Mucosa of descending colon (tissue), 3 donors: ENCODE measurements at regions not wholly inside any gene's neighbourhood (a gene's known extent, or its start where the extent isn't known, plus 50 kb on each side); places are given as distances from the start of the nearest gene placed in this dataset.

ENCODE experiments used
- ATAC-seq: fragments of 200-7000 bp; cut with Tn5 transposase; one replicate; pipeline ENCODE4 v1.9.1; 2020; ENCODE audit warnings: mild to moderate bottlenecking, moderate library complexity
- DNase-seq, 3 donors: peaks; one replicate each; pipeline ENCODE4 v3.0.0-alpha.2; 2020
- H3K36me3 ChIP-seq: fragments of 200-600 bp; one replicate; pipeline ENCODE4 v1.8.0; 2021; ENCODE audit warnings: low read depth, mild to moderate bottlenecking
- H3K4me1 ChIP-seq: fragments of 200-600 bp; one replicate; pipeline ENCODE4 v1.8.0; 2021; ENCODE audit warnings: low read depth, mild to moderate bottlenecking
- H3K4me3 ChIP-seq: fragments of 200-600 bp; one replicate; pipeline ENCODE4 v1.8.0; 2021; ENCODE audit warnings: mild to moderate bottlenecking
- H3K9me3 ChIP-seq: fragments of 200-600 bp; one replicate; pipeline ENCODE4 v1.8.0; 2021; ENCODE audit warnings: mild to moderate bottlenecking
- CTCF ChIP-seq: fragments of 200-600 bp; IDR thresholded peaks from one replicate; pipeline ENCODE4 v1.8.0; 2022; ENCODE audit warnings: antibody characterized with exemption, mild to moderate bottlenecking
- intact Hi-C, 2 donors: fragments of 100-400 bp; cut with DNase I in 1 of 2; cut with micrococcal nuclease in 1 of 2; formaldehyde crosslinking; loops; one replicate each; pipeline versions ENCODE4 v1.11.0 to v1.11.1; 2022; cut with DNase I, micrococcal nuclease
- donor health status: DM: no; HTN: no; CAD: no; lungs with moderate emphysema.
- donor health status: DM: no; HTN: no; CAD: no.
- donor health status: DM: no; HTN: yes; CAD: no.

GRCh38 chr1:83573776-83574175 lies 425.2 kb downstream of the TTLL7 start:
- no peaks in the 10 kb centered on the region for H3K4me1 ChIP-seq
- H3K4me3 ChIP-seq = no peak overlapping the region
- TF ChIP-seq CTCF = no peak
- intact Hi-C loops = no loop called here
- DNase-seq (no peak), ATAC-seq (no peak)
- no peaks in the 10 kb centered on the region for H3K36me3 ChIP-seq
- no peaks in the 10 kb centered on the region for H3K9me3 ChIP-seq

- TF ChIP-seq CTCF = no peak
- Histone ChIP-seq H3K9me3 (no peaks in the 10 kb centered on the region), H3K4me3 (no peak overlapping the region), H3K4me1 (no peaks in the 10 kb centered on the region), H3K36me3 (no peaks in the 10 kb centered on the region)
- no peak for DNase-seq
- no peak for ATAC-seq
- intact Hi-C loops = no loop called here
Observed at GRCh38 chr1:83571536-83571935, 427.4 kb downstream of the TTLL7 start.

GRCh38 chr1:83561346-83561745 lies 437.6 kb downstream of the TTLL7 start:
- no peak for ATAC-seq
- DNase-seq = no peak
- intact Hi-C loops = no loop called here
- Histone ChIP-seq H3K36me3 (no peaks in the 10 kb centered on the region), H3K9me3 (no peaks in the 10 kb centered on the region), H3K4me1 (no peaks in the 10 kb centered on the region), H3K4me3 (no peak overlapping the region)
- TF ChIP-seq CTCF = no peak

- Histone ChIP-seq H3K36me3 (no peaks in the 10 kb centered on the region), H3K4me3 (no peak overlapping the region), H3K4me1 (no peaks in the 10 kb centered on the region), H3K9me3 (no peaks in the 10 kb centered on the region)
- intact Hi-C loops = no loop called here
- ATAC-seq (no peak), DNase-seq (no peak)
- TF ChIP-seq CTCF = no peak
Observed at GRCh38 chr1:83559129-83559840, 439.6 kb downstream of the TTLL7 start.

- Histone ChIP-seq H3K4me1 (no peaks in the 10 kb centered on the region), H3K9me3 (no peaks in the 10 kb centered on the region), H3K4me3 (no peak overlapping the region), H3K36me3 (no peaks in the 10 kb centered on the region)
- intact Hi-C loops = no loop called here
- DNase-seq (no peak), ATAC-seq (no peak)
- no peak for TF ChIP-seq CTCF
Observed at GRCh38 chr1:83555871-83556270, 443.1 kb downstream of the TTLL7 start.

GRCh38 chr1:83554174-83554573 lies 444.8 kb downstream of the TTLL7 start:
- no peaks in the 10 kb centered on the region for H3K36me3 ChIP-seq
- ATAC-seq = no peak
- DNase-seq = no peak

More at GRCh38 chr1:83554174-83554573, 444.8 kb downstream of the TTLL7 start:
- TF ChIP-seq CTCF = no peak
- no peaks in the 10 kb centered on the region for H3K9me3 ChIP-seq
- H3K4me1 ChIP-seq = no peaks in the 10 kb centered on the region
- intact Hi-C loops = no loop called here
- H3K4me3 ChIP-seq = no peak overlapping the region
